ENCODE measurements at regions not wholly inside any gene's neighbourhood (a gene's known extent, or its start where the extent isn't known, plus 50 kb on each side); places are given as distances from the start of the nearest gene placed in this dataset.
"Not testable (repeated sequence)": the region's sequence is repeated elsewhere in the genome, so short reads cannot be mapped to it uniquely, and the experiment has no call there.

GRCh38 chr5:143908959-143909358, 97.0 kb downstream of the HMHB1 start:
- DNase-seq (ENCODE audit: low spot score): no peak

- DNase-seq (ENCODE audit: low spot score): peak; percentile 38
Measured at GRCh38 chr5:143913008-143913752, 101.2 kb downstream of the HMHB1 start.

- no peak for DNase-seq (ENCODE audit: low spot score)
Measured at GRCh38 chr5:143914756-143915155, 102.8 kb downstream of the HMHB1 start.

- no peak for DNase-seq (ENCODE audit: low spot score)
Measured at GRCh38 chr5:143916451-143916850, 104.5 kb downstream of the HMHB1 start.

- DNase-seq (ENCODE audit: low spot score): no peak
Measured at GRCh38 chr5:143918961-143919360, 107.0 kb downstream of the HMHB1 start.

- DNase-seq (ENCODE audit: low spot score): no peak
Measured at GRCh38 chr5:143920772-143921171, 108.8 kb downstream of the HMHB1 start.

- DNase-seq (ENCODE audit: low spot score): peak; percentile 49
Measured at GRCh38 chr5:143921525-143922311, 109.8 kb downstream of the HMHB1 start.

- DNase-seq (ENCODE audit: low spot score): peak; percentile 23
Measured at GRCh38 chr5:143922718-143923117, 110.8 kb downstream of the HMHB1 start.

GRCh38 chr5:143923634-143924266, 111.8 kb downstream of the HMHB1 start:
- no peak for DNase-seq (ENCODE audit: low spot score)

- DNase-seq (ENCODE audit: low spot score): no peak
Measured at GRCh38 chr5:143924311-143924978, 112.5 kb downstream of the HMHB1 start.

GRCh38 chr5:143924979-143925325, 113.0 kb downstream of the HMHB1 start:
- DNase-seq (ENCODE audit: low spot score): not testable (repeated sequence)

GRCh38 chr5:143929486-143929885, 117.5 kb downstream of the HMHB1 start:
- DNase-seq (ENCODE audit: low spot score): no peak

GRCh38 chr5:143930561-143930960, 118.6 kb downstream of the HMHB1 start:
- no peak for DNase-seq (ENCODE audit: low spot score)

- DNase-seq (ENCODE audit: low spot score): no peak
Measured at GRCh38 chr5:143931476-143931875, 119.5 kb downstream of the HMHB1 start.

- DNase-seq (ENCODE audit: low spot score): no peak
Measured at GRCh38 chr5:143931986-143932385, 120.0 kb downstream of the HMHB1 start.

GRCh38 chr5:143932584-143932983, 120.6 kb downstream of the HMHB1 start:
- no peak for DNase-seq (ENCODE audit: low spot score)

- no peak for DNase-seq (ENCODE audit: low spot score)
Measured at GRCh38 chr5:143933451-143933850, 121.5 kb downstream of the HMHB1 start.

GRCh38 chr5:143934821-143935220, 122.9 kb downstream of the HMHB1 start:
- no peak for DNase-seq (ENCODE audit: low spot score)

GRCh38 chr5:143938230-143938629, 126.3 kb downstream of the HMHB1 start:
- peak; percentile 17 for DNase-seq (ENCODE audit: low spot score)

- DNase-seq (ENCODE audit: low spot score): no peak
Measured at GRCh38 chr5:143946837-143947236, 134.9 kb downstream of the HMHB1 start.

- DNase-seq (ENCODE audit: low spot score): no peak
Measured at GRCh38 chr5:143947313-143947712, 135.4 kb downstream of the HMHB1 start.

- no peak for DNase-seq (ENCODE audit: low spot score)
Measured at GRCh38 chr5:143952809-143953208, 140.8 kb downstream of the HMHB1 start.
